Kidney (tissue), 13 donors: ENCODE measurements at regions not wholly inside any gene's neighbourhood (a gene's known extent, or its start where the extent isn't known, plus 50 kb on each side); places are given as distances from the start of the nearest gene placed in this dataset.

ENCODE experiments used
- DNase-seq, 5 donors: peaks; one replicate each; pipeline ENCODE4 v3.0.0-alpha.2; 2013 to 2020
- FAIRE-seq: peaks from 2 replicates; lab custom pipeline; 2012; peaks lifted over from hg19 to GRCh38; lab: Jason Lieb, UNC
- H3K27ac ChIP-seq, 2 donors: one replicate each; pipeline ENCODE4 v1.7.0; 2013; ENCODE audit warnings: low read depth in 2 of 2, low read length in 2 of 2, inconsistent platforms in 1 of 2
- H3K27me3 ChIP-seq: one replicate; pipeline ENCODE4 v1.7.1; 2013; ENCODE audit warnings: low read length, inconsistent platforms; ENCODE audit not compliant: control insufficient read depth, insufficient read depth
- H3K36me3 ChIP-seq, 3 donors: one replicate each; pipeline versions ENCODE4 v1.7.0 to v1.7.1; 2013; ENCODE audit warnings: low read length in 3 of 3, control low read depth in 1 of 3, inconsistent platforms in 1 of 3; ENCODE audit not compliant: insufficient read depth in 3 of 3, control insufficient read depth in 2 of 3
- H3K4me1 ChIP-seq, 3 donors: one replicate each; pipeline versions ENCODE4 v1.7.0 to v1.7.1; 2013; ENCODE audit warnings: low read length in 3 of 3, inconsistent platforms in 1 of 3, low read depth in 1 of 3; ENCODE audit not compliant: control insufficient read depth in 2 of 3, insufficient read depth in 2 of 3
- H3K4me3 ChIP-seq, 3 donors: one replicate each; pipeline versions ENCODE4 v1.7.0 to v1.8.1; 2013; ENCODE audit warnings: low read length in 3 of 3, control low read depth in 1 of 3, inconsistent platforms in 1 of 3
- H3K9ac ChIP-seq, 3 donors: one replicate each; pipeline versions ENCODE4 v1.7.0 to v1.7.1; 2013; ENCODE audit warnings: low read length in 3 of 3, control low read depth in 1 of 3, inconsistent platforms in 1 of 3
- H3K9me3 ChIP-seq, 3 donors: one replicate each; pipeline versions ENCODE4 v1.7.0 to v1.7.1; 2013; ENCODE audit warnings: low read length in 3 of 3, control low read depth in 1 of 3, inconsistent platforms in 1 of 3; ENCODE audit not compliant: control insufficient read depth in 2 of 3, insufficient read depth in 1 of 3
- intact Hi-C: fragments of 100-400 bp; cut with DNase I; formaldehyde crosslinking; loops from one replicate; pipeline ENCODE4 v1.11.1; 2022
- TF ChIP-seq, protein P1 (sequence below): IDR thresholded peaks from 3 replicates; pipeline ENCODE4 v1.5.1; 2012; ENCODE audit warnings: mild to moderate bottlenecking, moderate library complexity, borderline replicate concordance; ENCODE audit not compliant: insufficient read depth; ENCODE audit errors: extremely low read depth
- donor health status: control.
- donor health status: control.
- donor health status: control.
- donor health status: control.
- donor health status: control.
- donor health status: DM: yes; HTN: yes; CAD: no.
- donor health status: Normal renal cell carcinoma (clear cell type).

DNA sequence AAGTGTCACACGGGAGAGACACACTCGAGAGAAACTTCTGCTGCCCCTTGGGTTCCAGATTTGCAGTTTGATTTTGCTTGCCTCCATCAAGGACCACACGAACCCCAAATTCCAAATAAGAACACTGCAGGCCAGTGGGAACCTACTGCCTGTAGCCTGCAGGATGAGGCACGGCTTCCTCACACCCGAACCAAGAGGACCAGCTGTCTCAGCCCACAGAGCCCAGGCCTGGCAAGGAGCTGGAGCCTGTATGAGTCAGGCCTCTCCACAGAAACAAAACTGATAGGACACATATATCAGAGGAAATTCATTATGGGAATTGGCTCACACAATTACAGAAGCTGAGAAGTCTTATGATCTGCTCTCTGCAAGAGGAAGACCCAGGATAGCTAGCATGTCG lies 188.1 kb upstream of the NSMCE3 start:
- H3K9ac ChIP-seq = no peak overlapping the region
- intact Hi-C loops = no loop called here
- no peaks in the 10 kb centered on the region for H3K36me3 ChIP-seq
- FAIRE-seq (no peak), DNase-seq (no peak)
- H3K27me3 ChIP-seq = no peaks in the 10 kb centered on the region
- H3K27ac ChIP-seq = no peak overlapping the region
- no peaks in the 10 kb centered on the region for H3K9me3 ChIP-seq
- TF ChIP-seq, protein P1, sequence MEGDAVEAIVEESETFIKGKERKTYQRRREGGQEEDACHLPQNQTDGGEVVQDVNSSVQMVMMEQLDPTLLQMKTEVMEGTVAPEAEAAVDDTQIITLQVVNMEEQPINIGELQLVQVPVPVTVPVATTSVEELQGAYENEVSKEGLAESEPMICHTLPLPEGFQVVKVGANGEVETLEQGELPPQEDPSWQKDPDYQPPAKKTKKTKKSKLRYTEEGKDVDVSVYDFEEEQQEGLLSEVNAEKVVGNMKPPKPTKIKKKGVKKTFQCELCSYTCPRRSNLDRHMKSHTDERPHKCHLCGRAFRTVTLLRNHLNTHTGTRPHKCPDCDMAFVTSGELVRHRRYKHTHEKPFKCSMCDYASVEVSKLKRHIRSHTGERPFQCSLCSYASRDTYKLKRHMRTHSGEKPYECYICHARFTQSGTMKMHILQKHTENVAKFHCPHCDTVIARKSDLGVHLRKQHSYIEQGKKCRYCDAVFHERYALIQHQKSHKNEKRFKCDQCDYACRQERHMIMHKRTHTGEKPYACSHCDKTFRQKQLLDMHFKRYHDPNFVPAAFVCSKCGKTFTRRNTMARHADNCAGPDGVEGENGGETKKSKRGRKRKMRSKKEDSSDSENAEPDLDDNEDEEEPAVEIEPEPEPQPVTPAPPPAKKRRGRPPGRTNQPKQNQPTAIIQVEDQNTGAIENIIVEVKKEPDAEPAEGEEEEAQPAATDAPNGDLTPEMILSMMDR = no peak
- H3K4me3 ChIP-seq = no peak overlapping the region
- H3K4me1 ChIP-seq = no peaks in the 10 kb centered on the region

GRCh38 chr15:29456964-29457363 lies 187.3 kb upstream of the NSMCE3 start:
- no peak overlapping the region for H3K27ac ChIP-seq

DNA sequence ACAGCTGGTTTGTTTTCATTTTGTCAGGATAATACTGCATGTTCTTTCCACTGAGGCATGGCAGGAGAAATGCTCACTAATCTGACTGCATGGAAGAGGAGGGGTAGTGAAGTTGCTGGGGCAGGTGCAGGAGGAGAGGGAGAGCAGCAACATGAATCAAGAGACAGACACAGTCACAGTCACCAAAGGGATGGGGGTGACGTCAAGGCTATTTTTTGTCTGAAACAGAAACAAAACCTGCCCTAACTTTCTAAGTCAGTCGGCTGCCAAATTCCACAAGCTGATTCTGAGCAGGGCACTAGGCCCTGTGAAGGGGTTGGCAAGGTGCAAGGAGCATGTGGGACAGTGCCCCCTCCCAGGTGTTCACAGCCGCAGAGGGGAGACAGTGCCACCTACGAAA lies 186.6 kb upstream of the NSMCE3 start:
- Histone ChIP-seq H3K27ac (no peak overlapping the region), H3K36me3 (no peaks in the 10 kb centered on the region), H3K9ac (no peak overlapping the region), H3K27me3 (no peaks in the 10 kb centered on the region), H3K9me3 (no peaks in the 10 kb centered on the region), H3K4me3 (no peak overlapping the region), H3K4me1 (no peaks in the 10 kb centered on the region)
- intact Hi-C loops = no loop called here
- no peak for FAIRE-seq
- no peak for DNase-seq
- TF ChIP-seq, protein P1 = no peak

More at GRCh38 chr15:29456964-29457363, 187.3 kb upstream of the NSMCE3 start:
- TF ChIP-seq, protein P1 = no peak
- Histone ChIP-seq H3K36me3 (no peaks in the 10 kb centered on the region), H3K9me3 (no peaks in the 10 kb centered on the region), H3K27me3 (no peaks in the 10 kb centered on the region), H3K9ac (no peak overlapping the region), H3K4me1 (no peaks in the 10 kb centered on the region), H3K4me3 (no peak overlapping the region)
- FAIRE-seq = no peak
- no peak for DNase-seq
- intact Hi-C loops = no loop called here

- Histone ChIP-seq H3K27me3 (no peaks in the 10 kb centered on the region), H3K36me3 (no peaks in the 10 kb centered on the region), H3K9ac (no peak overlapping the region), H3K4me1 (no peaks in the 10 kb centered on the region), H3K9me3 (no peaks in the 10 kb centered on the region), H3K4me3 (no peak overlapping the region), H3K27ac (no peak overlapping the region)
- intact Hi-C loops = no loop called here
- DNase-seq (no peak), FAIRE-seq (no peak)
- TF ChIP-seq, protein P1 = no peak
Observed at GRCh38 chr15:29455530-29455929, 185.9 kb upstream of the NSMCE3 start.
